ENCODE measurements at regions not wholly inside any gene's neighbourhood (a gene's known extent, or its start where the extent isn't known, plus 50 kb on each side); places are given as distances from the start of the nearest gene placed in this dataset.

GRCh38 chr18:24560511-24560981, 100.1 kb downstream of the HRH4 start (continued):
- TF ChIP-seq PBX3 (IDR thresholded peaks at IDR 0.05) (no peak), HOXB5 (CRISPR knock-in tag; IDR thresholded peaks at IDR 0.05) (no peak)

- no peak for ATAC-seq
- TF ChIP-seq ATOH8 (CRISPR knock-in tag; IDR thresholded peaks at IDR 0.05; ENCODE audit: low read depth) (no peak), SREBF2 (IDR thresholded peaks at IDR 0.05) (no peak), FOSB (CRISPR knock-in tag; IDR thresholded peaks at IDR 0.05) (no peak), RCOR1 (IDR thresholded peaks at IDR 0.05; ENCODE audit: low read depth, low read length) (no peak), E2F6 (IDR thresholded peaks at IDR 0.05; ENCODE audit: borderline replicate concordance, low read depth) (no peak), HOXB5 (CRISPR knock-in tag; IDR thresholded peaks at IDR 0.05) (no peak), FOSL2 (IDR thresholded peaks at IDR 0.05) (no peak), FOSL2 (CRISPR knock-in tag; IDR thresholded peaks at IDR 0.05) (no peak), JUN (IDR thresholded peaks at IDR 0.05) (no peak), FOXS1 (CRISPR knock-in tag; IDR thresholded peaks at IDR 0.05) (no peak), PHF8 (IDR thresholded peaks at IDR 0.05; ENCODE audit: borderline replicate concordance, low read depth) (no peak), EP300 (IDR thresholded peaks at IDR 0.05) (no peak), RNF2 (IDR thresholded peaks at IDR 0.05; ENCODE audit: borderline replicate concordance, low read depth) (no peak), MYC (IDR thresholded peaks at IDR 0.05; ENCODE audit: borderline replicate concordance, low read length) (no peak), HDAC2 (IDR thresholded peaks at IDR 0.05) (no peak), RARB (CRISPR knock-in tag; IDR thresholded peaks at IDR 0.05) (no peak), ESRRA (IDR thresholded peaks at IDR 0.05; ENCODE audit: borderline replicate concordance, low read length) (no peak), PBX3 (IDR thresholded peaks at IDR 0.05) (no peak), KDM5A (IDR thresholded peaks at IDR 0.05) (no peak), CHD4 (IDR thresholded peaks at IDR 0.05; ENCODE audit: borderline replicate concordance) (no peak)
- no peak for DNase-seq (ENCODE audit: low read depth in 1 of 2, low spot score in 1 of 2)
- no peak for FAIRE-seq
- no peak overlapping the region for H3K4me3 ChIP-seq
- ChIA-PET CTCF (no interaction called here), POLR2A (no interaction called here)
- H3K4me1 ChIP-seq: no peaks in the 10 kb centered on the region
- H3K27ac ChIP-seq: no peak overlapping the region
- no peak overlapping the region for H3K4me2 ChIP-seq
- 42% methylated on average over 8 of the region's 8 CpGs for WGBS (ENCODE audit: missing lambda C conversion rate)
- no peaks in the 10 kb centered on the region for H3K9me3 ChIP-seq
These were observed 101.0 kb downstream of the HRH4 start for GRCh38 chr18:24561369-24561965.

- ChIA-PET CTCF (interaction anchor here (1.5 to 2.0 kb wide), 2 partner anchors 10 to 159 kb away, joined by 3 to 6 read pairs; no protein-coding TSS in a partner anchor), POLR2A (no interaction called here)
- DNase-seq (ENCODE audit: low read depth in 1 of 2, low spot score in 1 of 2): no peak
- FAIRE-seq: no peak
- no peak for ATAC-seq
- H3K4me1 ChIP-seq: no peaks in the 10 kb centered on the region
- H3K4me2 ChIP-seq: no peak overlapping the region
- H3K27ac ChIP-seq: no peak overlapping the region
- 47% methylated on average over 4 of the region's 4 CpGs for WGBS (ENCODE audit: missing lambda C conversion rate)
- no peaks in the 10 kb centered on the region for H3K9me3 ChIP-seq
- H3K4me3 ChIP-seq: no peak overlapping the region
- TF ChIP-seq BCL3 (IDR thresholded peaks at IDR 0.05) (no peak), BHLHE40 (IDR thresholded peaks at IDR 0.05; ENCODE audit: low read depth, low read length) (no peak), E2F6 (IDR thresholded peaks at IDR 0.05; ENCODE audit: borderline replicate concordance, low read depth) (no peak), HOXA7 (CRISPR knock-in tag; IDR thresholded peaks at IDR 0.05) (no peak), CHD2 (IDR thresholded peaks at IDR 0.05; ENCODE audit: low read length, partially characterized antibody) (no peak), JUNB (IDR thresholded peaks at IDR 0.05) (no peak), HOXB5 (CRISPR knock-in tag; IDR thresholded peaks at IDR 0.05) (no peak), CBX8 (IDR thresholded peaks at IDR 0.05) (no peak), HOXB13 (CRISPR knock-in tag; IDR thresholded peaks at IDR 0.05; ENCODE audit: low read depth) (no peak), NPAS2 (CRISPR knock-in tag; IDR thresholded peaks at IDR 0.05; ENCODE audit: borderline replicate concordance) (no peak), KDM5A (IDR thresholded peaks at IDR 0.05) (no peak), USF2 (IDR thresholded peaks at IDR 0.05) (no peak), CBX2 (IDR thresholded peaks at IDR 0.05; ENCODE audit: borderline replicate concordance, low read depth) (no peak), SMC3 (IDR thresholded peaks at IDR 0.05) (no peak)
These were observed 106.8 kb downstream of the HRH4 start for GRCh38 chr18:24567199-24567598.

All from A549 (cell line).